GM06990 (cell line): ENCODE measurements at regions not wholly inside any gene's neighbourhood (a gene's known extent, or its start where the extent isn't known, plus 50 kb on each side); places are given as distances from the start of the nearest gene placed in this dataset.
"Not testable (repeated sequence)": the region's sequence is repeated elsewhere in the genome, so short reads cannot be mapped to it uniquely, and the experiment has no call there.

ENCODE experiments used
- DNase-seq: peaks from one replicate; pipeline ENCODE4 v3.0.0-alpha.2; 2011; ENCODE audit not compliant: insufficient read length; ENCODE audit errors: extremely low read depth
- H3K27me3 ChIP-seq: replicated peaks from 2 replicates; pipeline ENCODE4 v1.6.0; 2011; ENCODE audit warnings: low read length; ENCODE audit not compliant: control insufficient read depth, insufficient read depth
- H3K36me3 ChIP-seq: 2 replicates; pipeline ENCODE4 v1.5.1; 2011; ENCODE audit warnings: low read length; ENCODE audit not compliant: control insufficient read depth, insufficient read depth
- H3K4me3 ChIP-seq: replicated peaks from 2 replicates; pipeline ENCODE4 v1.5.1; 2011; ENCODE audit warnings: low read depth, mild to moderate bottlenecking, control low read depth, low read length
- TF ChIP-seq, protein P1 (sequence below): IDR thresholded peaks from 2 replicates; pipeline ENCODE4 v1.5.1; 2011; ENCODE audit warnings: low read length, control low read depth, mild to moderate bottlenecking, inconsistent platforms; ENCODE audit not compliant: insufficient read depth, poor library complexity, severe bottlenecking

DNA sequence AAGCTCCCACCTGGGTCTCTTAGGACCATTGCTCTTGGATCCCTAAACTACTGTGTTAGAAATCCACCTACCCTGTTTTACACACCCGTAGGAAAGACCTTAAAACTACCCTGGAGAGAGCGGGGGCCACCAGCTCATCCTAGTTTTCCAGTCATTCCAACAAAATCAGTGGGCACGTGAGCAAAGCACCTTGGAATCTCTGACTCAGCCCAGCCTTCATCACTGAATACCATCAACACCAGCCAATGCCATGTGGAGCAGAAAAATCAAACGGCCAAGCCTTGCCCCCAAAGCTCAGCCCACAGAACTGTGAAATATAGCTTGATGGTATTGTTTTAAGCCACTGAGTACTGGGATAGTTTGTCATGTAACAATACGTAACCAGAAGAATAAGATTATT, 449.7 kb upstream of the CHAC2 start:
- DNase-seq: no peak
- TF ChIP-seq, protein P1, sequence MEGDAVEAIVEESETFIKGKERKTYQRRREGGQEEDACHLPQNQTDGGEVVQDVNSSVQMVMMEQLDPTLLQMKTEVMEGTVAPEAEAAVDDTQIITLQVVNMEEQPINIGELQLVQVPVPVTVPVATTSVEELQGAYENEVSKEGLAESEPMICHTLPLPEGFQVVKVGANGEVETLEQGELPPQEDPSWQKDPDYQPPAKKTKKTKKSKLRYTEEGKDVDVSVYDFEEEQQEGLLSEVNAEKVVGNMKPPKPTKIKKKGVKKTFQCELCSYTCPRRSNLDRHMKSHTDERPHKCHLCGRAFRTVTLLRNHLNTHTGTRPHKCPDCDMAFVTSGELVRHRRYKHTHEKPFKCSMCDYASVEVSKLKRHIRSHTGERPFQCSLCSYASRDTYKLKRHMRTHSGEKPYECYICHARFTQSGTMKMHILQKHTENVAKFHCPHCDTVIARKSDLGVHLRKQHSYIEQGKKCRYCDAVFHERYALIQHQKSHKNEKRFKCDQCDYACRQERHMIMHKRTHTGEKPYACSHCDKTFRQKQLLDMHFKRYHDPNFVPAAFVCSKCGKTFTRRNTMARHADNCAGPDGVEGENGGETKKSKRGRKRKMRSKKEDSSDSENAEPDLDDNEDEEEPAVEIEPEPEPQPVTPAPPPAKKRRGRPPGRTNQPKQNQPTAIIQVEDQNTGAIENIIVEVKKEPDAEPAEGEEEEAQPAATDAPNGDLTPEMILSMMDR: no peak
- Histone ChIP-seq H3K36me3 (no peaks in the 10 kb centered on the region), H3K4me3 (no peak overlapping the region), H3K27me3 (no peaks in the 10 kb centered on the region)

DNA sequence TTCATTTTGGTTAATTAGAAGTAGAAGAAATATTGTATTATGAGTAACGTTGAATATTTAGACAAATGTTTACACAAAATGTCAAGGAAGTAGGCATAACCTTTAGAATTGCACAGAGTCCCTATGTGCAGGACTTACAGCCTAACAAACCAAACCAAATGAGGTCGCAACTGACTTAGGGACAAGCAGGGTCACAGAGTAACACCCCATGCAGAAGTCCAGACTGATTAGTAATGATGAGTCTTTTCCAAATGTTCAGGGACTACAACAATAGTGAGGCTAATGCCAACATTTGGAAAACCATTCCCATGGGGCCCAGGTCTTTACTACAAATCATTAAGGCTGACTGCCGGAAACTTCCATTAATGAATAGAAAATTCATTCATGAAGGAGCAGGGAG, 452.5 kb upstream of the CHAC2 start:
- H3K27me3 ChIP-seq: no peaks in the 10 kb centered on the region
- H3K4me3 ChIP-seq: no peak overlapping the region
- TF ChIP-seq, protein P1: no peak
- DNase-seq: no peak
- H3K36me3 ChIP-seq: no peaks in the 10 kb centered on the region

DNA sequence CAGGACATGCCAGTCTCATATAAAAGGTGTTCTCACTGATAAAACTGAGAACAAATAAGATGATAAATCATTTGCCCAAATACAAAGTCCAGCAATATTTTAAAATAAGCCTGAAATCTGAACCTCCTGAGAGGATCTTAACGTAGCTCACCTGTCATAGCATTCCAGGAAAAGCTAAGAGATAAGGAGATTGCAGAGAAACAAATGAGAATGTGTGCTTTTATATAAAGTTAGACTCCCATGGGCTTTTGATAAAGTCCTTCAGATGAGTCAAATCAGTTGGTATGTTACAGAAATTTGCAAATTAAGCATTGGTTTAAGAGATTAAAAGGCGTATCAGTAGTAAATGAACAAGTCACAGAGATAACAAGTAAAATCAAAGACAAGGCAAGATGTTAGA, 452.9 kb upstream of the CHAC2 start:
- TF ChIP-seq, protein P1: no peak
- H3K4me3 ChIP-seq: no peak overlapping the region
- no peaks in the 10 kb centered on the region for H3K36me3 ChIP-seq
- DNase-seq: no peak
- H3K27me3 ChIP-seq: no peaks in the 10 kb centered on the region

DNA sequence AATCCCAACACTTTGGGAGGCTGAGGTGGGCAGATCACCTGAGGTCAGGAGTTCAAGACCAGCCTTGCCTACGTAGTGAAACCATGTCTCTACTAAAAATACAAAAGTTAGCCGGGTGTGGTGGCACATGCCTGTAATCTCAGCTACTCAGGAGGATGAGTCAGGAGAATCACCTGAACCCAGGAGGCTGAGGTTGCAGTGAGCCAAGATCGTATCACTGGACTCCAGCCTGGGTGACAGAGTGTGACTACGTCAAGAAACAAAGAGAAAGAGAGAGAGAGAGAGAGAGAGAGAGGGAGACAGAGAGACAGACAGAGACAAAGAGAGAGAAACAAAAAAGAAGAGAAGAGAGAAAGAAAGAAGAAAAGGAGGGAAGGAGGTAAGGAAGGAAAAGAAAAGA, 454.0 kb upstream of the CHAC2 start:
- DNase-seq, H3K27me3 ChIP-seq, H3K36me3 ChIP-seq, H3K4me3 ChIP-seq: not testable (repeated sequence)

DNA sequence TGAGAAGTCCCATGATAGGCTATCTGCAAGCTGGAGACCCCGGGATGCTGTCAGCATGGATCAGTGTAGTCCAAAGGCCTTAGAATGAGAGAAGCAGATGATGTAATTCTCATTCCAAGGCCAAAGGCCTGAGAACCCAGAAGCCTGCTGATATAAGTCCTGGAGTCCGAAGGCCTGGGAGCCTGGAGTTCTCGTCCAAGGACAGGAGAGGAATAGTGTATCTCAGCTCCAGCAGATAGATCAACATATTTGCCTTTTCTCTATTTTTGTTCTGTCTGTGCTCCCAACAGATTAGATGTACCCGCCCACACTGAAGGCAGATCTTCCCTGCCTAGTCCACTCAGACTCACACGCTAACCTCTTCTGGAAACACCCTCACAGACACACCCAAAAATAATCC, 454.9 kb upstream of the CHAC2 start:
- Histone ChIP-seq H3K36me3 (no peaks in the 10 kb centered on the region), H3K4me3 (no peak overlapping the region), H3K27me3 (no peaks in the 10 kb centered on the region)
- DNase-seq: no peak
- TF ChIP-seq, protein P1: no peak

DNA sequence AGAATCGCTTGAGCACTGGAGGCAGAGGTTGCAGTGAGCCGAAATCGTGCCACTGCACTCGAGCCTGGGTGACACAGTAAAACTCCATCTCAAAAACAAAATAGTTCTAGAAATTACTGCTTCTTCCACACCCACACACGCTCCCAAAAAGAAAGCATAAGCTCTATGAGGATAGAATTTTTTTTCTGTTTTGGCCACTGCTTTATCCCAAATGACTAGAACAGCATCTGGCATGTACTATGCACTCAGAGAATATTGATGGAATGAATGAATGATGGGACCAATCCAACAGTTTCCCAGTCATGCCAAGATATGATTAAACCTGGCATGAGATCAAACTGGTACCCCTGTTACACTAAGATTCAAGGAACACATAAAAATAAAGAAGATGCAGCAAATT, 455.4 kb upstream of the CHAC2 start:
- no peak for DNase-seq
- Histone ChIP-seq H3K4me3 (no peak overlapping the region), H3K36me3 (no peaks in the 10 kb centered on the region), H3K27me3 (no peaks in the 10 kb centered on the region)
- TF ChIP-seq, protein P1: no peak
